ENCODE measurements at regions not wholly inside any gene's neighbourhood (a gene's known extent, or its start where the extent isn't known, plus 50 kb on each side); places are given as distances from the start of the nearest gene placed in this dataset.
"Not testable (repeated sequence)": the region's sequence is repeated elsewhere in the genome, so short reads cannot be mapped to it uniquely, and the experiment has no call there.

GRCh38 chr1:224012807-224013434 lies 101.0 kb upstream of the FBXO28 start:
- TF ChIP-seq CTCF, POLR2A (IDR thresholded peaks at IDR 0.05): not testable (repeated sequence)
